AG09319 (cell line): ENCODE measurements at regions not wholly inside any gene's neighbourhood (a gene's known extent, or its start where the extent isn't known, plus 50 kb on each side); places are given as distances from the start of the nearest gene placed in this dataset.

Source experiments
- DNase-seq: peaks from one replicate; pipeline ENCODE4 v3.0.0-alpha.2; 2010; ENCODE audit warnings: low read depth; ENCODE audit errors: extremely low read depth
- CTCF ChIP-seq: IDR thresholded peaks from 2 replicates; pipeline ENCODE4 v1.5.1; 2011; ENCODE audit warnings: low read depth, mild to moderate bottlenecking, inconsistent platforms, low read length, moderate library complexity

DNA sequence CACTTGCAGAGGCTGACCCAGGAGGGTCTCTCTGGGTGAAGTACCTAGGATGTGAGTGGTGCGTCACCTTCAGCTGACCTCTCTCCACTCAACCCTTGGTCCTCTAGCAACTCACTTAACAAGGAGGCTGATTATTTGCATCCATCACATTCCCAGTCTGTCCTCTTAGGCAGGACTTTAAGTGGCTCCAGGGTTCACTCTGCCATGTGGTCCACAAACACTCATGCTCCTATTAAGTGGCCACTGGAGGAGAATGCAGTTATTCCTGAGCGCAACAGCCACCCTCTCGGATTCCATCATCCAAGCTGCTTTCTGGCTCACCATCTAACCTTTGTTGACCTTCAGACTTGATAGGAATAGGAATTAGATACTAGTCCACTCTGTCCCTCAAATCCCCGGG is 61.1 kb upstream of the SCAF8 start:
- no peak for DNase-seq
- TF ChIP-seq CTCF = no peak

- no peak for TF ChIP-seq CTCF
- DNase-seq = no peak
Observed at GRCh38 chr6:154673919-154674318, 59.3 kb upstream of the SCAF8 start.

GRCh38 chr6:154675602-154676088 is 57.6 kb upstream of the SCAF8 start:
- TF ChIP-seq CTCF = no peak; the same call in none of the 2 replicates
- peak; percentile 91 for DNase-seq

GRCh38 chr6:154682633-154683125 is 50.5 kb upstream of the SCAF8 start:
- no peak for TF ChIP-seq CTCF

More at GRCh38 chr6:154682633-154683125, 50.5 kb upstream of the SCAF8 start:
- DNase-seq = no peak
